OCI-LY3 (cell line): ENCODE measurements at regions not wholly inside any gene's neighbourhood (a gene's known extent, or its start where the extent isn't known, plus 50 kb on each side); places are given as distances from the start of the nearest gene placed in this dataset.

Experiments
- H2AFZ ChIP-seq: fragments of 200-600, 300-600 bp; shearing (Covaris generic); 2 replicates; pipeline ENCODE4 v1.6.0; 2014; ENCODE audit warnings: antibody characterized with exemption, low read depth, low read length
- H3K27ac ChIP-seq: fragments of 200-600, 300-600 bp; sonication (generic); 2 replicates; pipeline ENCODE4 v1.5.1; 2014; ENCODE audit warnings: mild to moderate bottlenecking, low read length, moderate library complexity, mixed read lengths
- H3K27me3 ChIP-seq: fragments of 200-600, 300-600 bp; sonication (generic); 2 replicates; pipeline ENCODE4 v1.6.1; 2014; ENCODE audit warnings: low read depth, low read length, mixed read lengths
- H3K36me3 ChIP-seq: fragments of 200-600, 300-600 bp; sonication (generic); replicated peaks from 2 replicates; pipeline ENCODE3; 2014; ENCODE audit warnings: low read depth, low read length, mixed read lengths
- H3K4me1 ChIP-seq: fragments of 300-600, 200-600 bp; sonication (generic); 2 replicates; pipeline ENCODE4 v1.6.1; 2014; ENCODE audit warnings: low read length, mixed read lengths
- H3K4me2 ChIP-seq: fragments of 200-600, 300-600 bp; sonication (generic); 2 replicates; pipeline ENCODE4 v1.6.1; 2014; ENCODE audit warnings: low read length, mixed read lengths
- H3K4me3 ChIP-seq: fragments of 300-600, 200-600 bp; sonication (generic); 2 replicates; pipeline ENCODE4 v1.5.1; 2014; ENCODE audit warnings: antibody characterized with exemption, mild to moderate bottlenecking, low read length, moderate library complexity
- H3K79me2 ChIP-seq: fragments of 300-600, 200-600 bp; shearing (Covaris generic); 2 replicates; pipeline ENCODE4 v1.6.1; 2014; ENCODE audit warnings: mild to moderate bottlenecking, low read length, mixed read lengths
- H3K9ac ChIP-seq: fragments of 300-600, 200-600 bp; shearing (Covaris generic); 2 replicates; pipeline ENCODE4 v1.6.0; 2014; ENCODE audit warnings: mild to moderate bottlenecking, low read length, moderate library complexity
- H3K9me3 ChIP-seq: fragments of 200-600, 300-600 bp; shearing (Covaris generic); 2 replicates; pipeline ENCODE4 v1.6.1; 2014; ENCODE audit warnings: low read length, mixed read lengths; ENCODE audit not compliant: insufficient read depth
- H4K20me1 ChIP-seq: fragments of 200-600, 300-600 bp; sonication (generic); 2 replicates; pipeline ENCODE4 v1.6.1; 2016; ENCODE audit warnings: low read length, mixed read lengths; ENCODE audit not compliant: insufficient read depth
- CTCF ChIP-seq: fragments of 200-600, 300-600 bp; sonication (generic); IDR thresholded peaks from 2 replicates; pipeline ENCODE4 v1.5.1; 2014; ENCODE audit warnings: antibody characterized with exemption, low read length, low read depth
- EZH2phosphoT487 ChIP-seq: fragments of 200-600 bp; shearing (Covaris generic); IDR thresholded peaks from 2 replicates; pipeline ENCODE4 v1.6.1; 2018; ENCODE audit warnings: antibody characterized with exemption, mixed run types, low read depth

- no peak overlapping the region for H3K27ac ChIP-seq
- H4K20me1 ChIP-seq, result no peaks in the 10 kb centered on the region
- no peak overlapping the region for H2AFZ ChIP-seq
- no peak overlapping the region for H3K4me2 ChIP-seq
- H3K4me3 ChIP-seq, result no peak overlapping the region
- peaks cover 19% of the 10 kb centered on the region for H3K4me1 ChIP-seq
- no peaks in the 10 kb centered on the region for H3K79me2 ChIP-seq
- H3K36me3 ChIP-seq, result no peaks in the 10 kb centered on the region
- H3K9me3 ChIP-seq, result no peaks in the 10 kb centered on the region
- no peak overlapping the region for H3K9ac ChIP-seq
- TF ChIP-seq CTCF (no peak), EZH2phosphoT487 (no peak)
- H3K27me3 ChIP-seq, result no peaks in the 10 kb centered on the region
Measured at GRCh38 chr10:3964516-3964915, 179.5 kb upstream of the KLF6 start.

- no peaks in the 10 kb centered on the region for H3K9me3 ChIP-seq
- peaks cover 25% of the 10 kb centered on the region for H3K4me1 ChIP-seq
- no peaks in the 10 kb centered on the region for H3K79me2 ChIP-seq
- H3K27ac ChIP-seq, result no peak overlapping the region
- H4K20me1 ChIP-seq, result no peaks in the 10 kb centered on the region
- TF ChIP-seq EZH2phosphoT487 (no peak), CTCF (no peak)
- H3K36me3 ChIP-seq, result no peaks in the 10 kb centered on the region
- H3K9ac ChIP-seq, result no peak overlapping the region
- H3K4me3 ChIP-seq, result no peak overlapping the region
- no peak overlapping the region for H3K4me2 ChIP-seq
- H3K27me3 ChIP-seq, result no peaks in the 10 kb centered on the region
- no peak overlapping the region for H2AFZ ChIP-seq
Measured at GRCh38 chr10:3963191-3963673, 178.2 kb upstream of the KLF6 start.

- Histone ChIP-seq H3K27me3 (no peaks in the 10 kb centered on the region), H3K9me3 (no peaks in the 10 kb centered on the region), H3K9ac (no peak overlapping the region), H3K79me2 (no peaks in the 10 kb centered on the region), H3K27ac (peak overlapping the region; percentile 8; the same call in 1 of the 2 replicates), H2AFZ (no peak overlapping the region), H3K4me2 (peak overlapping the region; percentile 91), H4K20me1 (no peaks in the 10 kb centered on the region), H3K4me3 (no peak overlapping the region), H3K36me3 (no peaks in the 10 kb centered on the region), H3K4me1 (peaks cover 25% of the 10 kb centered on the region)
- TF ChIP-seq CTCF (no peak), EZH2phosphoT487 (no peak)
Measured at GRCh38 chr10:3961082-3961481, 176.1 kb upstream of the KLF6 start.

GRCh38 chr10:3960496-3960895 lies 175.5 kb upstream of the KLF6 start:
- Histone ChIP-seq H3K36me3 (no peaks in the 10 kb centered on the region), H3K4me1 (peaks cover 25% of the 10 kb centered on the region), H3K9ac (peak overlapping the region; percentile 36; the same call in 1 of the 2 replicates), H3K27me3 (no peaks in the 10 kb centered on the region), H2AFZ (no peak overlapping the region), H3K4me2 (peak overlapping the region; percentile 91), H3K4me3 (peak overlapping the region; percentile 69; the same call in 1 of the 2 replicates), H4K20me1 (no peaks in the 10 kb centered on the region), H3K27ac (peak overlapping the region; percentile 8; the same call in 1 of the 2 replicates), H3K79me2 (no peaks in the 10 kb centered on the region), H3K9me3 (no peaks in the 10 kb centered on the region)
- TF ChIP-seq EZH2phosphoT487, result no peak
- TF ChIP-seq CTCF, result no peak
